ENCODE measurements at regions not wholly inside any gene's neighbourhood (a gene's known extent, or its start where the extent isn't known, plus 50 kb on each side); places are given as distances from the start of the nearest gene placed in this dataset.

- Mint-ChIP-seq H3K36me3 (ENCODE audit: low read depth) (no peaks in the 10 kb centered on the region), H3K4me1 (no peaks in the 10 kb centered on the region), H3K27ac (no peak overlapping the region), H3K27me3 (peaks cover 31% of the 10 kb centered on the region), H3K4me3 (no peak overlapping the region), H3K9me3 (no peaks in the 10 kb centered on the region)
- no peak for DNase-seq
- CTCF ChIA-PET = interaction anchor here (1.9 kb wide), 1 partner anchor 14 kb away, joined by 4 read pairs; no protein-coding TSS in a partner anchor
- POLR2A ChIA-PET = no interaction called here
Observed at GRCh38 chr6:41423002-41423401, 87.6 kb downstream of the NCR2 start.

- CTCF ChIA-PET = interaction anchor here (0.6 to 1.9 kb wide), 10 partner anchors 13 to 166 kb away, joined by 3 to 7 read pairs (median 4); no protein-coding TSS in a partner anchor
- Mint-ChIP-seq H3K27ac (no peak overlapping the region), H3K4me3 (no peak overlapping the region), H3K4me1 (peaks cover 6% of the 10 kb centered on the region), H3K36me3 (ENCODE audit: low read depth) (no peaks in the 10 kb centered on the region), H3K9me3 (no peaks in the 10 kb centered on the region), H3K27me3 (peaks cover 28% of the 10 kb centered on the region)
- POLR2A ChIA-PET = interaction anchor here (0.6 kb wide), 1 partner anchor 89 kb away, joined by 3 read pairs; the partner anchor contains the start of gene NCR2
- DNase-seq = peak; percentile 82
Observed at GRCh38 chr6:41424370-41425058, 89.1 kb downstream of the NCR2 start.

DNA sequence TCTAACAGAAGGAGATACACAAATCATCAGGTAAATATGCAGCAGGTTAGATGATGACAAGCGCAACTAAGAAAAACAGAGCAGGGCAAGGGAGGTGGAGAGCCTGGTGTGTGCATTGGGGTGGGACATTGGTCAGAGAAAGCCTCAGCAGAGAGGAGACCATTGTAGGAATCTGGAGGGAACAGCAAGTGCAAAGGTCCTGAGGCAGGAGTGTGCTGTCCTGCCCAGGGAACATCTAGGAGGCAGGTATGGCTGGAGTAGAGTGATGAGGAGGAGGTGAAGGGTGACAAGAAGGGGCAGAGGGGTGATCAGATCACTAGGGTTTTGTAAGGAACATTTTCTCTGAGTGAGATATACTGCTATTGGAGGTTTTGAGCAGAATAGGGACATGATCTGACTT, 90.1 kb downstream of the NCR2 start:
- Mint-ChIP-seq H3K36me3 (ENCODE audit: low read depth) (no peaks in the 10 kb centered on the region), H3K27ac (no peak overlapping the region), H3K4me1 (peaks cover 9% of the 10 kb centered on the region), H3K9me3 (no peaks in the 10 kb centered on the region), H3K27me3 (peaks cover 34% of the 10 kb centered on the region), H3K4me3 (no peak overlapping the region)
- CTCF ChIA-PET = interaction anchor here (0.7 to 1.9 kb wide), 9 partner anchors 8 to 171 kb away, joined by 3 to 7 read pairs (median 4); no protein-coding TSS in a partner anchor
- DNase-seq = no peak
- POLR2A ChIA-PET = no interaction called here

- Mint-ChIP-seq H3K9me3 (no peaks in the 10 kb centered on the region), H3K4me3 (no peak overlapping the region), H3K4me1 (peaks cover 9% of the 10 kb centered on the region), H3K36me3 (ENCODE audit: low read depth) (no peaks in the 10 kb centered on the region), H3K27ac (no peak overlapping the region), H3K27me3 (peaks cover 35% of the 10 kb centered on the region)
- ChIA-PET CTCF (interaction anchor here (0.9 to 1.4 kb wide), 6 partner anchors 9 to 258 kb away, joined by 3 to 5 read pairs (median 3); no protein-coding TSS in a partner anchor), POLR2A (no interaction called here)
- no peak for DNase-seq
Observed at GRCh38 chr6:41426438-41426851, 91.0 kb downstream of the NCR2 start.

DNA sequence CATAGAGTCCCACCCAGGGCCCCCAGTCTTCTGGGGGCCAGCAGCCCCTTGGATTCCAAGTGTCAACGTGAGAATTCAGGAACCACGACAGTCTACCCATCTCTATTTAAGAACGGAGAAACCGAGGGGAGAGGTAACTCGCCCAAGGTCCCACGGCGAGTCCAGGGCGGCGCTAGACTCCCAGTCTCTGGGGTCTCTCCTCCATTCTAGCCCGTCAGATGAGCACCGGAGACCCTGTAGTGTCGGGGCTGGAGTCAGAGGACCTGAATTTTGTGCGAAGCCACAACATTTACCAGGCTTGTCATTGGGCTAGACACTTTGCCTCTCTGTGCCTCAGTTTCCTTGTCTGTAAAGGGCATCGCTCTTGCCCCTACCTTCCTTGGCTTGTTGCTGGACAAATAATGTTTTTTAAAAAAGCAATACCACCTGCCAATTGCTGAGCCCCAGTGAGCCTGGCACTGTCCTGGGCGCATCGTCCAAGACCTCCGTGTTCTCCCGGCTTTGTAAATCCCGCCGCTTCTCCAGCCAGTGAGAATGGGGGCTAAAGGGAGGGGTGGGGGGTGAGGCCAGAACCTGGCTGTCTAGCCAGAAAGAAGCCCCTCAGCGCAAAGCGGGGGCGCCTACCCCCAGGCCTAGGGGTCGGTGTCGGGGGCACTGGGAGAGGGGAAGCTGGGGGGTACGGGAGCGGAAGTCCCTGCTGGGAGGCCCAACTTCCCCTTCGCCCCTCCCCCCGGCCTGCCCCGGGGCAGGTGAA, 91.7 kb downstream of the NCR2 start:
- H3K36me3 Mint-ChIP-seq (ENCODE audit: low read depth) = no peaks in the 10 kb centered on the region
- ChIA-PET CTCF (interaction anchor here (1.0 to 1.4 kb wide), 3 partner anchors 10 to 116 kb away, joined by 3 to 5 read pairs (median 3); no protein-coding TSS in a partner anchor), POLR2A (no interaction called here)
- H3K4me1 Mint-ChIP-seq = peaks cover 9% of the 10 kb centered on the region
- H3K4me3 Mint-ChIP-seq = no peak overlapping the region
- peaks cover 39% of the 10 kb centered on the region for H3K27me3 Mint-ChIP-seq
- H3K9me3 Mint-ChIP-seq = no peaks in the 10 kb centered on the region
- DNase-seq = no peak
- H3K27ac Mint-ChIP-seq = no peak overlapping the region

GRCh38 chr6:41427642-41428335, 92.4 kb downstream of the NCR2 start:
- no peaks in the 10 kb centered on the region for H3K36me3 Mint-ChIP-seq (ENCODE audit: low read depth)
- H3K27ac Mint-ChIP-seq = no peak overlapping the region
- no peak overlapping the region for H3K4me3 Mint-ChIP-seq
- H3K9me3 Mint-ChIP-seq = no peaks in the 10 kb centered on the region
- H3K4me1 Mint-ChIP-seq = peaks cover 9% of the 10 kb centered on the region
- POLR2A ChIA-PET = no interaction called here
- H3K27me3 Mint-ChIP-seq = peaks cover 37% of the 10 kb centered on the region
- CTCF ChIA-PET = no interaction called here
- DNase-seq = no peak

GRCh38 chr6:41428336-41428995, 93.1 kb downstream of the NCR2 start:
- Mint-ChIP-seq H3K4me1 (peaks cover 9% of the 10 kb centered on the region), H3K4me3 (no peak overlapping the region), H3K27ac (peak overlapping the region; percentile 11), H3K27me3 (peaks cover 36% of the 10 kb centered on the region), H3K36me3 (ENCODE audit: low read depth) (no peaks in the 10 kb centered on the region), H3K9me3 (no peaks in the 10 kb centered on the region)
- DNase-seq = no peak
- POLR2A ChIA-PET = no interaction called here
- CTCF ChIA-PET = interaction anchor here (0.5 kb wide), 1 partner anchor 759 kb away, joined by 3 read pairs; no protein-coding TSS in a partner anchor

- CTCF ChIA-PET = interaction anchor here (0.5 kb wide), 1 partner anchor 759 kb away, joined by 3 read pairs; no protein-coding TSS in a partner anchor
- Mint-ChIP-seq H3K36me3 (ENCODE audit: low read depth) (no peaks in the 10 kb centered on the region), H3K4me3 (no peak overlapping the region), H3K27me3 (peaks cover 37% of the 10 kb centered on the region), H3K9me3 (no peaks in the 10 kb centered on the region), H3K4me1 (peaks cover 9% of the 10 kb centered on the region), H3K27ac (no peak overlapping the region)
- POLR2A ChIA-PET = no interaction called here
- DNase-seq = no peak
Observed at GRCh38 chr6:41428996-41429421, 93.6 kb downstream of the NCR2 start.

DNA sequence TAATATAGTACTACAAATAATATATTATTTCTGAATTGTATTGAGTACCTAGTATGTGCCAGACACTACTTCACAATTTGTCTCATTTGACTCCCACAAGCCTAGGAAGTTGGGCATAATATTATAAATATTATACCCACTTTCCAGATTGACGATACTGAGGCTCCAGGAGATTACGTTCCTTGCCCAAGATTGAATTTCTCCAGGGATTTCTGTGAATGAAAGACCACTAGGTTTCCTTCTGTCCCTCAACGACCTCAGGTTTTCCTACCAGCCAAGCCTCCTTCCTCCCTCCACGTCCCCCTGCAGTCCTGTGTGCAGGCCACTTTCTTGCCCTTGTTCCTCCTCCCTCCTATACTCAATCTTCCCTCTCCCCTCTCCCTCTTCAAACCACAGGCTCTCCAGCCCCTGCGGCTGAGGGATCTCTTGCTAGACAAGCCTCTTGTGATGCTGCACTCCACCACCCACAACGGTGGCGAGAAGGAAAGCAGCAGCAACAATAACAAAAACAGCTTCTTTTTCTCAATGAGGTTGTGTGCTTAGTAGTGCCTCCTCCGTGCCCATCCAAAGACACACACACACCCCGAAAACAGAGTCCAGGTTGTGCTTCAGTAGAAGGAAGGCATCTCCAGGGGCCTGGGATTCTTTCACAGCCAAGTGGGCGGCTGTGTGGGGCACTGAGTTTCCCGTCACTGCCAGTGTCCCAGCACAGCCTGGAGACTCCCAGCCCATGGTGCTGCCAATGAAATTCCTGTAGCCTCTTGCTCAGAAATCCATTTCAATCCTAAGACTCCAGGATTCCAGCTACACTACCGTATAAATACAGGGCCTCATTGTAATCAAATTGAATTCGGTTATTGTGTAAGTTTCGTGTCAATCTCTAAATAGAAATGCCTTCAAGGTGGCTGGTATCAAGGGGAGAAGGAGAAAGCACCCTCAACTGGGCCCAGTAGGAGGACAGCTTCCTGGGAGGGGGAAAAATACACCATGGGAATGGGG, 94.4 kb downstream of the NCR2 start:
- no peaks in the 10 kb centered on the region for H3K36me3 Mint-ChIP-seq (ENCODE audit: low read depth)
- no peak for DNase-seq
- no peak overlapping the region for H3K27ac Mint-ChIP-seq
- ChIA-PET CTCF (no interaction called here), POLR2A (no interaction called here)
- no peaks in the 10 kb centered on the region for H3K9me3 Mint-ChIP-seq
- H3K4me1 Mint-ChIP-seq = peaks cover 9% of the 10 kb centered on the region
- no peak overlapping the region for H3K4me3 Mint-ChIP-seq
- peaks cover 38% of the 10 kb centered on the region for H3K27me3 Mint-ChIP-seq

DNA sequence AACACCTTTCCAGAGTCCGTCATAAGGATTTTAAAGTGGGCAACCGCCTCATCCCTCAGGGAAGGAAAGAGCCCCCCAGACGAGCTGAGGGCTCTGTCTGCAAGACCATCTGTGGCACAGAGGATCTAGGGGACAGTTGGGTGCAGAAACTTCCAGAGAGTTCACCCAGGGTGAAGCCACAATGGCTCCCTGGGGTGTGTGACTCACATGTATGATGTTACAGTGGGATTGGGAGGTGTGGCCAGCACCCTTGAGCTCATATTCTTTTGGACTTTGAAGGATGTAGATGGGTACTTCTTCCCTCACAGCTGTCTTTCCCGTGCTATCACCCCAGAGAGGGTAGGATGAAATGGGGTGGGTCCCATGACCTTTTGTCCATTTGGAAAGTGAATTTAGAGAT, 95.5 kb downstream of the NCR2 start:
- H3K36me3 Mint-ChIP-seq (ENCODE audit: low read depth) = no peaks in the 10 kb centered on the region
- DNase-seq = no peak
- no peak overlapping the region for H3K27ac Mint-ChIP-seq
- ChIA-PET POLR2A (no interaction called here), CTCF (no interaction called here)
- H3K4me3 Mint-ChIP-seq = no peak overlapping the region
- peaks cover 9% of the 10 kb centered on the region for H3K4me1 Mint-ChIP-seq
- no peaks in the 10 kb centered on the region for H3K9me3 Mint-ChIP-seq
- H3K27me3 Mint-ChIP-seq = peaks cover 46% of the 10 kb centered on the region

- POLR2A ChIA-PET = no interaction called here
- peaks cover 50% of the 10 kb centered on the region for H3K27me3 Mint-ChIP-seq
- no peaks in the 10 kb centered on the region for H3K36me3 Mint-ChIP-seq (ENCODE audit: low read depth)
- peaks cover 9% of the 10 kb centered on the region for H3K4me1 Mint-ChIP-seq
- DNase-seq = no peak
- H3K4me3 Mint-ChIP-seq = no peak overlapping the region
- CTCF ChIA-PET = interaction anchor here (1.0 kb wide), 1 partner anchor 13 kb away, joined by 4 read pairs; no protein-coding TSS in a partner anchor
- no peaks in the 10 kb centered on the region for H3K9me3 Mint-ChIP-seq
- H3K27ac Mint-ChIP-seq = no peak overlapping the region
Observed at GRCh38 chr6:41432280-41432679, 96.9 kb downstream of the NCR2 start.
